ENCODE measurements at regions not wholly inside any gene's neighbourhood (a gene's known extent, or its start where the extent isn't known, plus 50 kb on each side); places are given as distances from the start of the nearest gene placed in this dataset.

DNA sequence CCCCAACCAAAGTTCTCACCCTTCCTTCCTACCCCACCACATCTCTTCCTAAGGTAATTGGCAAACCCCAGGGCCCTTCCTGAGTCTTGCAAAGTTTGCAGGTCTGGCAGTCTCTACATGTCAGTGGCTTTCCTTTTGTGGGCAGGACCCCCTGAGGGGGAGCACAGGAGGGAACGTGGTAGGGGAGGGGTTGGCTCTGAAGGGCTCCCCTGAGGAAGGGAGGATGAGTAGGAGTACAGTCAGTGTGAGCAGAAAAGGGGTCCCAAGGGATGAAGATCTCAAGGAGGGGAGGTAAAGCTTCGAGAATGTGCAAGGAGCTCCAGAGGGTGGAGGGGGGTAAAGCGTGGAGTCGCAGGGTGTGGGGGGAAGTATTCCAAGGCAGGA, 206.9 kb downstream of the RAB11FIP4 start:
- TF ChIP-seq ZNF621 (tag by site-specific recombination; IDR thresholded peaks at IDR 0.05) = no peak
- TF ChIP-seq, protein P1, sequence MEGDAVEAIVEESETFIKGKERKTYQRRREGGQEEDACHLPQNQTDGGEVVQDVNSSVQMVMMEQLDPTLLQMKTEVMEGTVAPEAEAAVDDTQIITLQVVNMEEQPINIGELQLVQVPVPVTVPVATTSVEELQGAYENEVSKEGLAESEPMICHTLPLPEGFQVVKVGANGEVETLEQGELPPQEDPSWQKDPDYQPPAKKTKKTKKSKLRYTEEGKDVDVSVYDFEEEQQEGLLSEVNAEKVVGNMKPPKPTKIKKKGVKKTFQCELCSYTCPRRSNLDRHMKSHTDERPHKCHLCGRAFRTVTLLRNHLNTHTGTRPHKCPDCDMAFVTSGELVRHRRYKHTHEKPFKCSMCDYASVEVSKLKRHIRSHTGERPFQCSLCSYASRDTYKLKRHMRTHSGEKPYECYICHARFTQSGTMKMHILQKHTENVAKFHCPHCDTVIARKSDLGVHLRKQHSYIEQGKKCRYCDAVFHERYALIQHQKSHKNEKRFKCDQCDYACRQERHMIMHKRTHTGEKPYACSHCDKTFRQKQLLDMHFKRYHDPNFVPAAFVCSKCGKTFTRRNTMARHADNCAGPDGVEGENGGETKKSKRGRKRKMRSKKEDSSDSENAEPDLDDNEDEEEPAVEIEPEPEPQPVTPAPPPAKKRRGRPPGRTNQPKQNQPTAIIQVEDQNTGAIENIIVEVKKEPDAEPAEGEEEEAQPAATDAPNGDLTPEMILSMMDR (tag by site-specific recombination; IDR thresholded peaks at IDR 0.05) = no peak
- TF ChIP-seq ZSCAN30 (tag by site-specific recombination; IDR thresholded peaks at IDR 0.05) = no peak
- no peak for TF ChIP-seq ZNF335 (tag by site-specific recombination; conservative IDR thresholded peaks at IDR 0.05)
- TF ChIP-seq, protein P2, sequence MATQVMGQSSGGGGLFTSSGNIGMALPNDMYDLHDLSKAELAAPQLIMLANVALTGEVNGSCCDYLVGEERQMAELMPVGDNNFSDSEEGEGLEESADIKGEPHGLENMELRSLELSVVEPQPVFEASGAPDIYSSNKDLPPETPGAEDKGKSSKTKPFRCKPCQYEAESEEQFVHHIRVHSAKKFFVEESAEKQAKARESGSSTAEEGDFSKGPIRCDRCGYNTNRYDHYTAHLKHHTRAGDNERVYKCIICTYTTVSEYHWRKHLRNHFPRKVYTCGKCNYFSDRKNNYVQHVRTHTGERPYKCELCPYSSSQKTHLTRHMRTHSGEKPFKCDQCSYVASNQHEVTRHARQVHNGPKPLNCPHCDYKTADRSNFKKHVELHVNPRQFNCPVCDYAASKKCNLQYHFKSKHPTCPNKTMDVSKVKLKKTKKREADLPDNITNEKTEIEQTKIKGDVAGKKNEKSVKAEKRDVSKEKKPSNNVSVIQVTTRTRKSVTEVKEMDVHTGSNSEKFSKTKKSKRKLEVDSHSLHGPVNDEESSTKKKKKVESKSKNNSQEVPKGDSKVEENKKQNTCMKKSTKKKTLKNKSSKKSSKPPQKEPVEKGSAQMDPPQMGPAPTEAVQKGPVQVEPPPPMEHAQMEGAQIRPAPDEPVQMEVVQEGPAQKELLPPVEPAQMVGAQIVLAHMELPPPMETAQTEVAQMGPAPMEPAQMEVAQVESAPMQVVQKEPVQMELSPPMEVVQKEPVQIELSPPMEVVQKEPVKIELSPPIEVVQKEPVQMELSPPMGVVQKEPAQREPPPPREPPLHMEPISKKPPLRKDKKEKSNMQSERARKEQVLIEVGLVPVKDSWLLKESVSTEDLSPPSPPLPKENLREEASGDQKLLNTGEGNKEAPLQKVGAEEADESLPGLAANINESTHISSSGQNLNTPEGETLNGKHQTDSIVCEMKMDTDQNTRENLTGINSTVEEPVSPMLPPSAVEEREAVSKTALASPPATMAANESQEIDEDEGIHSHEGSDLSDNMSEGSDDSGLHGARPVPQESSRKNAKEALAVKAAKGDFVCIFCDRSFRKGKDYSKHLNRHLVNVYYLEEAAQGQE (tag by site-specific recombination; IDR thresholded peaks at IDR 0.05) = no peak
- no peak for TF ChIP-seq ZNF121 (tag by site-specific recombination; IDR thresholded peaks at IDR 0.05)
- no peak for TF ChIP-seq REPIN1 (tag by site-specific recombination; IDR thresholded peaks at IDR 0.05; ENCODE audit: low read depth)
- no peak for TF ChIP-seq ZNF585B (tag by site-specific recombination; IDR thresholded peaks at IDR 0.05)
- TF ChIP-seq, protein P3, sequence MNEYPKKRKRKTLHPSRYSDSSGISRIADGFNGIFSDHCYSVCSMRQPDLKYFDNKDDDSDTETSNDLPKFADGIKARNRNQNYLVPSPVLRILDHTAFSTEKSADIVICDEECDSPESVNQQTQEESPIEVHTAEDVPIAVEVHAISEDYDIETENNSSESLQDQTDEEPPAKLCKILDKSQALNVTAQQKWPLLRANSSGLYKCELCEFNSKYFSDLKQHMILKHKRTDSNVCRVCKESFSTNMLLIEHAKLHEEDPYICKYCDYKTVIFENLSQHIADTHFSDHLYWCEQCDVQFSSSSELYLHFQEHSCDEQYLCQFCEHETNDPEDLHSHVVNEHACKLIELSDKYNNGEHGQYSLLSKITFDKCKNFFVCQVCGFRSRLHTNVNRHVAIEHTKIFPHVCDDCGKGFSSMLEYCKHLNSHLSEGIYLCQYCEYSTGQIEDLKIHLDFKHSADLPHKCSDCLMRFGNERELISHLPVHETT (tag by site-specific recombination; IDR thresholded peaks at IDR 0.05) = no peak
- no peak for TF ChIP-seq ZNF114 (tag by site-specific recombination; IDR thresholded peaks at IDR 0.05)
- TF ChIP-seq ZNF560 (tag by site-specific recombination; IDR thresholded peaks at IDR 0.05; ENCODE audit: borderline replicate concordance) = no peak
- TF ChIP-seq BCL11B (tag by site-specific recombination; IDR thresholded peaks at IDR 0.05; ENCODE audit: low read depth) = no peak
- no peak for TF ChIP-seq TCF7L2 (IDR thresholded peaks at IDR 0.05; ENCODE audit: borderline replicate concordance, low read depth, low read length)

All from HEK293 (cell line).